ENCODE measurements at regions not wholly inside any gene's neighbourhood (a gene's known extent, or its start where the extent isn't known, plus 50 kb on each side); places are given as distances from the start of the nearest gene placed in this dataset.
"Not testable (repeated sequence)": the region's sequence is repeated elsewhere in the genome, so short reads cannot be mapped to it uniquely, and the experiment has no call there.

DNA sequence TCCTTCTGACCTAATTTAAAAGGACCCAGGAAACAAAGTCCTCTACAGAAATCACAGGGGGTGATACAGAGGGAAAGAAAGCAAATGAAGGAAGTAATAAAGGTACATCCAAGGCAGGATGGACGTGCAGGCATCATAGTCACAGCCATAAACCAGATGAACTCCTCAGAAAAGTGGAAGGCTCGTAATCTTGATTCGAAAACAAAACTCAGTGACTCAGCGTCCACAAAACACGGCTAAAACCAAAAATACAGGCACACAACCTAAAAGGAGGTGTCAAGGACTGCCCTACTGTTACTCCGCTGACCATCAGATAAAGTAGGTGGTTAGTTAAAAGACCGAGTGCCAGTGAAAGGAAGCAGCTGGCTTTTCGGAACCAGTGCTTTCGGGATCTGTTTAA lies 81.5 kb downstream of the TRIM69 start:
- TF ChIP-seq, protein P1, sequence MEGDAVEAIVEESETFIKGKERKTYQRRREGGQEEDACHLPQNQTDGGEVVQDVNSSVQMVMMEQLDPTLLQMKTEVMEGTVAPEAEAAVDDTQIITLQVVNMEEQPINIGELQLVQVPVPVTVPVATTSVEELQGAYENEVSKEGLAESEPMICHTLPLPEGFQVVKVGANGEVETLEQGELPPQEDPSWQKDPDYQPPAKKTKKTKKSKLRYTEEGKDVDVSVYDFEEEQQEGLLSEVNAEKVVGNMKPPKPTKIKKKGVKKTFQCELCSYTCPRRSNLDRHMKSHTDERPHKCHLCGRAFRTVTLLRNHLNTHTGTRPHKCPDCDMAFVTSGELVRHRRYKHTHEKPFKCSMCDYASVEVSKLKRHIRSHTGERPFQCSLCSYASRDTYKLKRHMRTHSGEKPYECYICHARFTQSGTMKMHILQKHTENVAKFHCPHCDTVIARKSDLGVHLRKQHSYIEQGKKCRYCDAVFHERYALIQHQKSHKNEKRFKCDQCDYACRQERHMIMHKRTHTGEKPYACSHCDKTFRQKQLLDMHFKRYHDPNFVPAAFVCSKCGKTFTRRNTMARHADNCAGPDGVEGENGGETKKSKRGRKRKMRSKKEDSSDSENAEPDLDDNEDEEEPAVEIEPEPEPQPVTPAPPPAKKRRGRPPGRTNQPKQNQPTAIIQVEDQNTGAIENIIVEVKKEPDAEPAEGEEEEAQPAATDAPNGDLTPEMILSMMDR (IDR thresholded peaks at IDR 0.05): not testable (repeated sequence)
- not testable (repeated sequence) for TF ChIP-seq EP300 (IDR thresholded peaks at IDR 0.05)
